ENCODE measurements at regions not wholly inside any gene's neighbourhood (a gene's known extent, or its start where the extent isn't known, plus 50 kb on each side); places are given as distances from the start of the nearest gene placed in this dataset.
"Not testable (repeated sequence)": the region's sequence is repeated elsewhere in the genome, so short reads cannot be mapped to it uniquely, and the experiment has no call there.

GRCh38 chr1:72442262-72442661 lies 159.9 kb upstream of the NEGR1 start:
- H3K27ac ChIP-seq (ENCODE audit: low read length), result no peak overlapping the region
- DNase-seq, result no peak
- H3K36me3 ChIP-seq (ENCODE audit: control insufficient read depth, insufficient read depth, low read length), result no peaks in the 10 kb centered on the region
- 50% methylated on average over 1 of the region's 3 CpGs for WGBS (ENCODE audit: insufficient coverage)
- H3K9me3 ChIP-seq (replicated peaks; ENCODE audit: control insufficient read depth, low read depth, low read length), result no peaks in the 10 kb centered on the region
- no peak overlapping the region for H3K4me3 ChIP-seq (ENCODE audit: low read length)
- no peaks in the 10 kb centered on the region for H3K4me1 ChIP-seq (ENCODE audit: control insufficient read depth, insufficient read depth, low read length)
- no peaks in the 10 kb centered on the region for H3K27me3 ChIP-seq (ENCODE audit: control insufficient read depth, insufficient read depth, low read length)

DNA sequence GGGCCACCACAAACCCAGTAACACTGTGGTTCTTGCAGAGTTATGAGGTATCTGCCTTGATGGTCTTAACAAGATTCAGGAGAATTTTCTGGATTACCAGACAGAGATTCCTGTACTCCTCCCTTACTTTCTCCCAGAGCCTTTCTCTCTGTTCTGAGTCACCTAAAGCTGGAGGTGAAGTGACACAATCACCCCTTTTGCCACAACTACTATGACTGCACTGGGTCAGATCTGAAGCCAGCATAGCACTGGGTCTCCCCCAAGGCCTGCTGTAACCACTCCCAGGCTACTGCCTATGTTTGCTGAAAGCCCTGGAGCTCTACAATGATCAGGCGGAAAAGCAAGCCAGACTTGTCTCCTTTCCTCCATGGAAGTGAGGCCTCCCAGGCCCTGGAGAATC lies 156.7 kb upstream of the NEGR1 start:
- Histone ChIP-seq H3K36me3 (ENCODE audit: control insufficient read depth, insufficient read depth, low read length) (no peaks in the 10 kb centered on the region), H3K27me3 (ENCODE audit: control insufficient read depth, insufficient read depth, low read length) (no peaks in the 10 kb centered on the region), H3K9me3 (replicated peaks; ENCODE audit: control insufficient read depth, low read depth, low read length) (no peaks in the 10 kb centered on the region), H3K4me1 (ENCODE audit: control insufficient read depth, insufficient read depth, low read length) (no peaks in the 10 kb centered on the region), H3K4me3 (ENCODE audit: low read length) (no peak overlapping the region), H3K27ac (ENCODE audit: low read length) (no peak overlapping the region)
- WGBS (ENCODE audit: insufficient coverage), result 100% methylated on average over 1 of the region's 1 CpG
- no peak for DNase-seq

- no peak overlapping the region for H3K4me3 ChIP-seq (ENCODE audit: low read length)
- no peaks in the 10 kb centered on the region for H3K36me3 ChIP-seq (ENCODE audit: control insufficient read depth, insufficient read depth, low read length)
- DNase-seq, result no peak
- H3K9me3 ChIP-seq (replicated peaks; ENCODE audit: control insufficient read depth, low read depth, low read length), result no peaks in the 10 kb centered on the region
- WGBS (ENCODE audit: insufficient coverage), result no CpG with 5 or more reads among the region's 1 CpG
- no peak overlapping the region for H3K27ac ChIP-seq (ENCODE audit: low read length)
- no peaks in the 10 kb centered on the region for H3K4me1 ChIP-seq (ENCODE audit: control insufficient read depth, insufficient read depth, low read length)
- H3K27me3 ChIP-seq (ENCODE audit: control insufficient read depth, insufficient read depth, low read length), result no peaks in the 10 kb centered on the region
Observed at GRCh38 chr1:72438270-72438669, 155.9 kb upstream of the NEGR1 start.

- Histone ChIP-seq H3K4me3 (ENCODE audit: low read length) (no peak overlapping the region), H3K9me3 (replicated peaks; ENCODE audit: control insufficient read depth, low read depth, low read length) (no peaks in the 10 kb centered on the region), H3K36me3 (ENCODE audit: control insufficient read depth, insufficient read depth, low read length) (no peaks in the 10 kb centered on the region), H3K4me1 (ENCODE audit: control insufficient read depth, insufficient read depth, low read length) (no peaks in the 10 kb centered on the region), H3K27me3 (ENCODE audit: control insufficient read depth, insufficient read depth, low read length) (no peaks in the 10 kb centered on the region), H3K27ac (ENCODE audit: low read length) (no peak overlapping the region)
- peak; percentile 30 for DNase-seq
Observed at GRCh38 chr1:72435025-72435424, 152.7 kb upstream of the NEGR1 start.

DNA sequence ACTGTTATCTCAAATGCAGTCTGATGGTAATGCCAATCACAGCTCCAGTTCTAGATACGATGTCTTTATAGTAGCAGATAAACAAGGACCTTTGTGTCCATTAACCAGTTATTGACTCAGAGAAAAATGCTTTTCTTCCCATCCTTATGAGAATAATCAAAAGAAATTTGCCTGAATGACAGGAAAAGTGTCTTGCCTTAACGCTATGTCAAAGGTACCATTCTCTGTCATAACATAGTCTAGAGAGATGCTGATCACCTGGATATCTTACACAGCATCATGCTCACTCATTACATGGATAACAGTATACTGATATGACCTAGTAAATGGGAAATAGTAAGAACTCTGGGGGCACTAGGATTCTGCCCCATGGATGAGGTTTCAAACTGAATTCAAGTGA lies 151.7 kb upstream of the NEGR1 start:
- H3K27ac ChIP-seq (ENCODE audit: low read length), result no peak overlapping the region
- no peak overlapping the region for H3K4me3 ChIP-seq (ENCODE audit: low read length)
- H3K27me3 ChIP-seq (ENCODE audit: control insufficient read depth, insufficient read depth, low read length), result no peaks in the 10 kb centered on the region
- no CpG with 5 or more reads among the region's 2 CpGs for WGBS (ENCODE audit: insufficient coverage)
- no peak for DNase-seq
- H3K9me3 ChIP-seq (replicated peaks; ENCODE audit: control insufficient read depth, low read depth, low read length), result no peaks in the 10 kb centered on the region
- H3K36me3 ChIP-seq (ENCODE audit: control insufficient read depth, insufficient read depth, low read length), result no peaks in the 10 kb centered on the region
- H3K4me1 ChIP-seq (ENCODE audit: control insufficient read depth, insufficient read depth, low read length), result no peaks in the 10 kb centered on the region

DNA sequence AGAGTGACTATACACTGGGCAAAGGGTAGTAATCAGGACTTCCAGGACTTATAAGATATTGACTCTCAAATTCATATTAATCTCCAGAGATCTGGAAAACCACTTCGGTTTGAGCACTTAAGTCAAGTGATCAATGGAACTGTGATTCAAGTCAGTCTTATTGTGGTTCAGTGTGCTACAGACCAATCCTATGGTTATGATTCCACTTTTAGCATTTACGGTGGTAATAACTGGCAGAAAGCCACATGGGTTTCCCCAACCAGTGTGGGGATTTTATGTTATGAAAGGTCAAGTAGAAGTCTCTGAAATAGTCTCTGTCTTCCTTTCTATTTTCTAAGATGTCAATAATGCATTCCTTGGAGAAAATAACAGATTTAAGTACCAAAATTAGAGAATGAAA lies 151.3 kb upstream of the NEGR1 start:
- Histone ChIP-seq H3K27ac (ENCODE audit: low read length) (no peak overlapping the region), H3K4me1 (ENCODE audit: control insufficient read depth, insufficient read depth, low read length) (no peaks in the 10 kb centered on the region), H3K36me3 (ENCODE audit: control insufficient read depth, insufficient read depth, low read length) (no peaks in the 10 kb centered on the region), H3K4me3 (ENCODE audit: low read length) (no peak overlapping the region), H3K9me3 (replicated peaks; ENCODE audit: control insufficient read depth, low read depth, low read length) (no peaks in the 10 kb centered on the region), H3K27me3 (ENCODE audit: control insufficient read depth, insufficient read depth, low read length) (no peaks in the 10 kb centered on the region)
- no peak for DNase-seq
- WGBS (ENCODE audit: insufficient coverage), result no CpG with 5 or more reads among the region's 2 CpGs

DNA sequence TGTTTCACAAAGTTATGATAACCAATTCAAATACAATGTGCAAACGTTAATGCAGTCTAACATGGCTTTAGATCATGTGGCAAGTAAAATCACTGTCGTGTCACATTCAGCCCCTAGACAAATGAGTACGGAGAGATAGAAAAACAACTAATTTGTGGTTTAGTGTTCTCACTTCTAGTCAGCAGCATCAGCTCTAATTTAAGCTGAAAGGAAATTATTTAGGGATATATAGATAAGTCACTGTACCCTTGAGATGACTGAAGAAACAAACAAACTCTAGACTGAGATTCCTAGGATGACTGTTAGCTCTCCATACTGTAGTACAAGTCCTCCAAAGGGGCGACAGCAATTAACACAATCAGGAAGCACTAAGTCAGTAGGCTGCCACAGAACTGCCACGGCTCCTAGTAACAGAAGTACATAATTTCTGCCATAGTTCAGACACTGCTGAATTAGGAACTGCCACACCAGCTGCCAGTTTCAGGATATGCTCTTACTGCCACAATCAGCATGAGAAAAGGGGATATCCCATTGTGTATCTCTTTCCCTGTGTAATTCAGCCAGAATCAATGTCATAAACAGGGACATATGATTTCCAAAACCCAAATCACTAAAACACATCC lies 150.4 kb upstream of the NEGR1 start:
- Histone ChIP-seq H3K4me3 (ENCODE audit: low read length) (no peak overlapping the region), H3K4me1 (ENCODE audit: control insufficient read depth, insufficient read depth, low read length) (no peaks in the 10 kb centered on the region), H3K27me3 (ENCODE audit: control insufficient read depth, insufficient read depth, low read length) (no peaks in the 10 kb centered on the region), H3K36me3 (ENCODE audit: control insufficient read depth, insufficient read depth, low read length) (no peaks in the 10 kb centered on the region), H3K9me3 (replicated peaks; ENCODE audit: control insufficient read depth, low read depth, low read length) (no peaks in the 10 kb centered on the region), H3K27ac (ENCODE audit: low read length) (no peak overlapping the region)
- DNase-seq, result no peak
- WGBS (ENCODE audit: insufficient coverage), result 60% methylated on average over 2 of the region's 5 CpGs

GRCh38 chr1:72431810-72432209 lies 149.5 kb upstream of the NEGR1 start:
- Histone ChIP-seq H3K36me3 (ENCODE audit: control insufficient read depth, insufficient read depth, low read length) (no peaks in the 10 kb centered on the region), H3K4me1 (ENCODE audit: control insufficient read depth, insufficient read depth, low read length) (no peaks in the 10 kb centered on the region), H3K27me3 (ENCODE audit: control insufficient read depth, insufficient read depth, low read length) (no peaks in the 10 kb centered on the region), H3K4me3 (ENCODE audit: low read length) (no peak overlapping the region), H3K27ac (ENCODE audit: low read length) (no peak overlapping the region), H3K9me3 (replicated peaks; ENCODE audit: control insufficient read depth, low read depth, low read length) (no peaks in the 10 kb centered on the region)
- DNase-seq, result no peak
- WGBS (ENCODE audit: insufficient coverage), result no CpG with 5 or more reads among the region's 2 CpGs

GRCh38 chr1:72428276-72428675 lies 145.9 kb upstream of the NEGR1 start:
- not testable (repeated sequence) for H3K4me3 ChIP-seq (ENCODE audit: low read length); H3K36me3 ChIP-seq (ENCODE audit: control insufficient read depth, insufficient read depth, low read length); H3K9me3 ChIP-seq (replicated peaks; ENCODE audit: control insufficient read depth, low read depth, low read length); H3K27me3 ChIP-seq (ENCODE audit: control insufficient read depth, insufficient read depth, low read length); H3K27ac ChIP-seq (ENCODE audit: low read length); DNase-seq; H3K4me1 ChIP-seq (ENCODE audit: control insufficient read depth, insufficient read depth, low read length)
- 92% methylated on average over 2 of the region's 7 CpGs for WGBS (ENCODE audit: insufficient coverage)

- no peak for DNase-seq
- Histone ChIP-seq H3K4me1 (ENCODE audit: control insufficient read depth, insufficient read depth, low read length) (no peaks in the 10 kb centered on the region), H3K4me3 (ENCODE audit: low read length) (no peak overlapping the region), H3K36me3 (ENCODE audit: control insufficient read depth, insufficient read depth, low read length) (no peaks in the 10 kb centered on the region), H3K9me3 (replicated peaks; ENCODE audit: control insufficient read depth, low read depth, low read length) (no peaks in the 10 kb centered on the region), H3K27me3 (ENCODE audit: control insufficient read depth, insufficient read depth, low read length) (no peaks in the 10 kb centered on the region), H3K27ac (ENCODE audit: low read length) (no peak overlapping the region)
- 98% methylated on average over 12 of the region's 18 CpGs for WGBS (ENCODE audit: insufficient coverage)
Observed at GRCh38 chr1:72419229-72419628, 136.9 kb upstream of the NEGR1 start.

DNA sequence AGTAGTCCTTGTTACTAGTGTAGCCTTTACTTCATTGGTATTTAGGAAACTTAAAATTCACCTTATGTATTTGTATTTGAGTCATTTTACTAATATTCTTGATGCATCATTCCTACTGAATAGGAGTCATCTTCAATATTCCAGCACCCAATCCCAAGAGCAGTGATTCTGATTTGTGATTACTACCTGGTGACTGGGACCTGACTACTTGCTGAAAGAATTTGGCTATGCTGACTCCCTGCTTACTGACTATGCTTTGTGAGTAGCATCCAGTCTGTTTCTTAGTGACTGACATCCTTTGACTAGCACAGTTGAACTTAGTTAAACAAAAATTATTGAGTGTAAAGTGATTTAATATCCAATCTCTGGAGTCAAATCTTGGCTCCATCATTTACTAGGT lies 129.9 kb upstream of the NEGR1 start:
- H3K9me3 ChIP-seq (replicated peaks; ENCODE audit: control insufficient read depth, low read depth, low read length), result no peaks in the 10 kb centered on the region
- no peaks in the 10 kb centered on the region for H3K27me3 ChIP-seq (ENCODE audit: control insufficient read depth, insufficient read depth, low read length)
- no peaks in the 10 kb centered on the region for H3K36me3 ChIP-seq (ENCODE audit: control insufficient read depth, insufficient read depth, low read length)
- H3K4me1 ChIP-seq (ENCODE audit: control insufficient read depth, insufficient read depth, low read length), result no peaks in the 10 kb centered on the region
- no peak for DNase-seq
- H3K4me3 ChIP-seq (ENCODE audit: low read length), result no peak overlapping the region
- H3K27ac ChIP-seq (ENCODE audit: low read length), result no peak overlapping the region
